ENCODE measurements at regions not wholly inside any gene's neighbourhood (a gene's known extent, or its start where the extent isn't known, plus 50 kb on each side); places are given as distances from the start of the nearest gene placed in this dataset.

- TF ChIP-seq, protein P1, sequence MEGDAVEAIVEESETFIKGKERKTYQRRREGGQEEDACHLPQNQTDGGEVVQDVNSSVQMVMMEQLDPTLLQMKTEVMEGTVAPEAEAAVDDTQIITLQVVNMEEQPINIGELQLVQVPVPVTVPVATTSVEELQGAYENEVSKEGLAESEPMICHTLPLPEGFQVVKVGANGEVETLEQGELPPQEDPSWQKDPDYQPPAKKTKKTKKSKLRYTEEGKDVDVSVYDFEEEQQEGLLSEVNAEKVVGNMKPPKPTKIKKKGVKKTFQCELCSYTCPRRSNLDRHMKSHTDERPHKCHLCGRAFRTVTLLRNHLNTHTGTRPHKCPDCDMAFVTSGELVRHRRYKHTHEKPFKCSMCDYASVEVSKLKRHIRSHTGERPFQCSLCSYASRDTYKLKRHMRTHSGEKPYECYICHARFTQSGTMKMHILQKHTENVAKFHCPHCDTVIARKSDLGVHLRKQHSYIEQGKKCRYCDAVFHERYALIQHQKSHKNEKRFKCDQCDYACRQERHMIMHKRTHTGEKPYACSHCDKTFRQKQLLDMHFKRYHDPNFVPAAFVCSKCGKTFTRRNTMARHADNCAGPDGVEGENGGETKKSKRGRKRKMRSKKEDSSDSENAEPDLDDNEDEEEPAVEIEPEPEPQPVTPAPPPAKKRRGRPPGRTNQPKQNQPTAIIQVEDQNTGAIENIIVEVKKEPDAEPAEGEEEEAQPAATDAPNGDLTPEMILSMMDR (conservative IDR thresholded peaks at IDR 0.05) = no peak
- no peak for TF ChIP-seq ZFX (IDR thresholded peaks at IDR 0.05)
- no peak overlapping the region for H3K27ac ChIP-seq
These were observed 386.0 kb upstream of the ATP5MC3 start for GRCh38 chr2:175567435-175568061.

DNA sequence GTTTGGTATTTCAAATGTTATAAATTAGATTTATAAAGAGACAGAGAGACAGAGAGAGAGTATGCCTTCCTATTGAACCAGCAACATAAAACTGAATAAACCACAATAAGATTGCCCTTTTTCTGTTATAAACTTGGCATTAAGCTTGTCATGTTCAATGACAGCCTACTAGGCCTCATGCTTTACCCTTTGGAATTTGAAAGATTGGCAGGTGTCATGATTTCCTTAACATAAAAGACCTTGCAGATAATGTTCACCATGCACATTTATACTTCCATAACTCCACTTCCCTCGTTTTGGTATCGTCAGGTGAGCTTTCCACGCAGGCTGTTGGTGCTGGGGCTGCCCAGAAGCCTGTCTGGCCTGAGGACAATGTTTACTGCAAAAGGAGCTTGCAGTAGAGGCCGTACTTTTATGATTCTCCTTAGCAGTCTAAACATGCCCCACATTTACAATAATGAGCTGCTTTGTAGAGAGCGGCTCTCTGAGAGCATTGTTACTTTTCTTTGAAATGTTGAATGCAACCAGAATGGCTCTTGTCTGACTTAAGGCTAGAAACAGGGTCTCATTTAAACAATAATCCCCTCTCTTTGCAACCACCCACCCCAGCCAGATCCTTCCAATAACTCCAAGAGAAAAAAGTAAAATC, 379.1 kb upstream of the ATP5MC3 start:
- TF ChIP-seq, protein P1 (conservative IDR thresholded peaks at IDR 0.05) = no peak
- no peak for TF ChIP-seq ZFX (IDR thresholded peaks at IDR 0.05)
- no peak overlapping the region for H3K27ac ChIP-seq

DNA sequence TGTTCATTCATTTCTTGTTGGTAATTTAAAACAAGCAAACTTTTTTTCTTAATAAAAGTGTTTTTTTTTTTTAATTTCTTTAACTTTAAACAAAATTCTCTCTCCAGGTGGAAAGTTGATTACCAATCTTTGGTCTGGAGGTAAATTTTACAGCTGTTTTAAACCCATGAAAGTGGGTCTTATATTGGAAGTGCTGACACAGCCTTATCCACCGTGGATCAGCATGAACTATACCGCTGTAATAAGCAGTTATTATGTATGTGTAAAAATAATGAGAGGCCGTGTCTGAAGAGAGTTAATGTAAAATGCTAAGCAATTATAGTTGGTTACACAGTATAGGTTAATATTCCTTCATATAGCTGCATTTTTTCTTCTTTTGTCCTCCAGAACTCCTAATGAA, 378.1 kb upstream of the ATP5MC3 start:
- TF ChIP-seq, protein P1 (conservative IDR thresholded peaks at IDR 0.05) = no peak
- no peak for TF ChIP-seq ZFX (IDR thresholded peaks at IDR 0.05)
- H3K27ac ChIP-seq = no peak overlapping the region

GRCh38 chr2:175557810-175558377, 376.4 kb upstream of the ATP5MC3 start:
- TF ChIP-seq, protein P1 (conservative IDR thresholded peaks at IDR 0.05) = no peak
- no peak for TF ChIP-seq ZFX (IDR thresholded peaks at IDR 0.05)
- no peak overlapping the region for H3K27ac ChIP-seq

- TF ChIP-seq, protein P1 (conservative IDR thresholded peaks at IDR 0.05) = no peak
- TF ChIP-seq ZFX (IDR thresholded peaks at IDR 0.05) = no peak
- no peak overlapping the region for H3K27ac ChIP-seq
These were observed 372.4 kb upstream of the ATP5MC3 start for GRCh38 chr2:175553910-175554309.

GRCh38 chr2:175552902-175553301, 371.4 kb upstream of the ATP5MC3 start:
- no peak overlapping the region for H3K27ac ChIP-seq
- no peak for TF ChIP-seq ZFX (IDR thresholded peaks at IDR 0.05)
- TF ChIP-seq, protein P1 (conservative IDR thresholded peaks at IDR 0.05) = no peak

GRCh38 chr2:175540421-175540820, 358.9 kb upstream of the ATP5MC3 start:
- H3K27ac ChIP-seq = no peak overlapping the region
- no peak for TF ChIP-seq ZFX (IDR thresholded peaks at IDR 0.05)
- TF ChIP-seq, protein P1 (conservative IDR thresholded peaks at IDR 0.05) = no peak

Data from C4-2B (cell line).